ENCODE measurements at regions not wholly inside any gene's neighbourhood (a gene's known extent, or its start where the extent isn't known, plus 50 kb on each side); places are given as distances from the start of the nearest gene placed in this dataset.
A peak's percentile ranks its signal among the peaks of the same experiment; 100 is the strongest.
"Not testable (repeated sequence)": the region's sequence is repeated elsewhere in the genome, so short reads cannot be mapped to it uniquely, and the experiment has no call there.

DNA sequence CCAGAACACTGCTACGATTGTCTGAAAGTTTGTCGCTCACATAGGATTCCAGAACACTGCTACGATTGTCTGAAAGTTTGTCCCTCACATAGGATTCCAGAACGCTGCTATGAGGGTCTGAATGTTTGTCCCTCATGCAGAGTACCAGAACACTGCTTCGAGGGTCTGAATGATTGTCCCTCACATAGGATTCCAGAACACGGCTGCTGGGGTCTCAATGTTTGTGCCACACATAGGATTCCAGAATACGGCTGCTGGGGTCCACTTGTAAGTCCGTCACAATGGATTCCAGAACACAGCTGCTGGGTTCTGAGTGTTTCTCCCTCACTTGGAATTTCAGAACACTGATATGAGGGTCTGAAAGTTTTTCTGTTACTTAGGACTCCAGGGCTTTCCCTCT, 203.3 kb downstream of the FOXD4L6 start:
- TF ChIP-seq POLR2A (IDR thresholded peaks at IDR 0.05; ENCODE audit: low read depth): no peak
- TF ChIP-seq, protein P1, sequence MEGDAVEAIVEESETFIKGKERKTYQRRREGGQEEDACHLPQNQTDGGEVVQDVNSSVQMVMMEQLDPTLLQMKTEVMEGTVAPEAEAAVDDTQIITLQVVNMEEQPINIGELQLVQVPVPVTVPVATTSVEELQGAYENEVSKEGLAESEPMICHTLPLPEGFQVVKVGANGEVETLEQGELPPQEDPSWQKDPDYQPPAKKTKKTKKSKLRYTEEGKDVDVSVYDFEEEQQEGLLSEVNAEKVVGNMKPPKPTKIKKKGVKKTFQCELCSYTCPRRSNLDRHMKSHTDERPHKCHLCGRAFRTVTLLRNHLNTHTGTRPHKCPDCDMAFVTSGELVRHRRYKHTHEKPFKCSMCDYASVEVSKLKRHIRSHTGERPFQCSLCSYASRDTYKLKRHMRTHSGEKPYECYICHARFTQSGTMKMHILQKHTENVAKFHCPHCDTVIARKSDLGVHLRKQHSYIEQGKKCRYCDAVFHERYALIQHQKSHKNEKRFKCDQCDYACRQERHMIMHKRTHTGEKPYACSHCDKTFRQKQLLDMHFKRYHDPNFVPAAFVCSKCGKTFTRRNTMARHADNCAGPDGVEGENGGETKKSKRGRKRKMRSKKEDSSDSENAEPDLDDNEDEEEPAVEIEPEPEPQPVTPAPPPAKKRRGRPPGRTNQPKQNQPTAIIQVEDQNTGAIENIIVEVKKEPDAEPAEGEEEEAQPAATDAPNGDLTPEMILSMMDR (IDR thresholded peaks at IDR 0.05): no peak
- Histone ChIP-seq H3K27ac (replicated peaks in 1 of 4) (no peak overlapping the region), H3K4me1 (no peaks in the 10 kb centered on the region), H3K27me3 (no peaks in the 10 kb centered on the region), H3K4me3 (no peak overlapping the region), H3K36me3 (no peaks in the 10 kb centered on the region), H3K9me3 (peaks cover 5 to 85% (median 78%) of the 10 kb centered on the region in 4 donors)
- 77% methylated on average over 8 of the region's 8 CpGs for WGBS
- peak; percentile 91 for DNase-seq (ENCODE audit: extremely low spot score)
- intact Hi-C loops (cut with DNase I): no loop called here

DNA sequence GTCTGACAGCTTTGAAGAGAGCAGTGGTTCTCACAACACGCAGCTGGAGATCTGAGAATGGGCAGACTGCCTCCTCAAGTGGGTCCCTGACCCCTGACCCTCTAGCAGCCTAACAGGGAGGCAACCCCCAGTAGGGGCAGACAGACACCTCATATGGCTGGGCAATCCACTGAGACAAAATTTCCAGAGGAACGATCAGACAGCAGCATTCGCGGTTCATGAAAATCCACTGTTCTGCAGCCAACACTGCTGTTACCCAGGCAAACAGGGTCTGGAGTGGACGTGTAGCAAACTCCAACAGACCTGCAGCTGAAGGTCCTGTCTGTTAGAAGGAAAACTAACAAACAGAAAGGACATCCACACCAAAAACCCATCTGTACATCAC, 212.1 kb downstream of the FOXD4L6 start:
- peaks cover 17 to 80% (median 79%) of the 10 kb centered on the region in 4 donors for H3K9me3 ChIP-seq
- DNase-seq (ENCODE audit: extremely low spot score); H3K36me3 ChIP-seq; H3K4me1 ChIP-seq; intact Hi-C loops (cut with DNase I); H3K27me3 ChIP-seq; H3K4me3 ChIP-seq; H3K27ac ChIP-seq (replicated peaks in 1 of 4): not testable (repeated sequence)
- WGBS: 70% methylated on average over 5 of the region's 5 CpGs

DNA sequence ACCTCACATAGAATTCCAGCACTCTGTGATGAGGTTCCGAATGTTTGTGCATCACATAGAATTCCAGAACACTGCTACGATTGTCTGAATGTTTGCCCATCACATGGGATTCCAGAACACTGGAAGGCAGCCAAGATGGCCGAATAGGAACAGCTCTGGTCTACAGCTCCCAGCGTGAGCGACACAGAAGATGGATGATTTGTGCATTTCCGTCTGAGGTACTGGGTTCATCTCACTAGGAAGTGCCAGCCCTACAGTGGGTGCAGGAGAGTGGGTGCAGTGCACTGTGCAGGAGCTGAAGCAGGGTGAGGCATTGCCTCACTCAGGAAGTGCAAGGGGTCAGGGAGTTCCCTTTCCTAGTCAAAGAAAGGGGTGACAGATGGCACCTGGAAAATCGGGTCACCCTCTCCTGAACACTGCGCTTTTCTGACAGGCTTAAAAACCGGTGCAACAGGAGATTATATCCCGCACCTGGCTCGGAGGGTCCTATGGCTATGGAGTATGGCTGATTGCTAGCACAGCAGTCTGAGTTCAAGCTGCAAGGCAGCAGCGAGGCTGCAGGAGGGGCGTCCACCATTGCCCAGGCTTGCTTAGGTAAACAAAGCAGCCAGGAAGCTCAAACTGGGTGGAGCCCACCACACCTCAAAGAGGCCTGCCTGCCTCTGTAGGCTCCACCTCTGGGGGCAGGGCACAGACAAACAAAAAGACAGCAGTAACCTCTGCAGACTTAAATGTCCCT, 212.7 kb downstream of the FOXD4L6 start:
- H3K36me3 ChIP-seq; intact Hi-C loops (cut with DNase I); H3K4me3 ChIP-seq; H3K27me3 ChIP-seq; H3K4me1 ChIP-seq; H3K27ac ChIP-seq (replicated peaks in 1 of 4): not testable (repeated sequence)
- 85% methylated on average over 13 of the region's 13 CpGs for WGBS
- peaks cover 17 to 86% (median 82%) of the 10 kb centered on the region in 4 donors for H3K9me3 ChIP-seq
- peak; percentile 88 for DNase-seq (ENCODE audit: extremely low spot score)

DNA sequence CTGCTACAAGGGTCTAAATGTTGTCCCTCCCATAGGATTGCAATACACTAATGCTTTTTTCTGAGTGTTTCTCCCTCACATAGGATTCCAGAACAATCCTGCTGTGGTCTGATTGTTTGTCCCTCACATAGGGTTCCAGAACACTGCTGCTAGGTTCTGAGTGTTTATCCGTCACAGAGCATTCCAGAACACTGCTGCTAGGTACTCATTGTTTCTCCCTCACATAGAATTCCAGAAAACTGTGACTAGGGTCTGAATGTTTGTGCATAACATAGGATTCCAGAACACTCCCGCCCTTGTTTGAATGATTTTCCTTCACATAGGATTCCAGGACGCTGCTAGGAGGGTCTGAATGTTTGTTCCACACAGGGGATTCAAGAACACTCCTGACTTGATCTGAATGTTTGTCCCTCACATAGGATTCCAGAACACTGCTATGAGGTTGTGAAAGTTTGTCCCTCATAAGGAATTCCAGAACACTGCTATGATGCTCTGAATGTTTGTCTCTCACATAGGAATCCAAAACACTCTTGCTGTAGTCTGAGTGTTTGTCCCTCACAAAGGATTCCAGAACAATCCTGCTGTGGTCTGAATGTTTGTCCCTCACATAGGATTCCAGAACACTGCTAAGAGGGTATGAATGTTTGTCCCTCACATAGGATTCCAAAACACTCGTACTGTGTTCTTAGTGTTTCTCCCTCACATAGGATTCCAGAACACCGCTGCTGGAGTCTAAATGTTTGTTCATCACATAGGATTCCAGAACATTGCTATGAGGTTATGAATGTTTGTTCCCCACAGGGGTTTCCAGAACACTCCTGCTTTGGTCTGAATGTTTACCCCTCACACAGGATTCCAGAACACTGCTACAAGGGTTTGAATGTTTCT, 213.5 kb downstream of the FOXD4L6 start:
- Histone ChIP-seq H3K4me3 (no peak overlapping the region), H3K36me3 (peaks cover 0 to 7% (median 0%) of the 10 kb centered on the region in 4 donors), H3K27ac (replicated peaks in 1 of 4) (no peak overlapping the region), H3K4me1 (no peaks in the 10 kb centered on the region), H3K27me3 (no peaks in the 10 kb centered on the region), H3K9me3 (peaks cover 19 to 89% (median 85%) of the 10 kb centered on the region in 4 donors)
- TF ChIP-seq POLR2A (IDR thresholded peaks at IDR 0.05; ENCODE audit: low read depth) (no peak), EP300 (IDR thresholded peaks at IDR 0.05) (no peak), POLR2AphosphoS5 (IDR thresholded peaks at IDR 0.05) (no peak)
- TF ChIP-seq, protein P1 (IDR thresholded peaks at IDR 0.05): no peak
- WGBS: 58% methylated on average over 5 of the region's 5 CpGs
- peak; percentile 92 for DNase-seq (ENCODE audit: extremely low spot score)
- intact Hi-C loops (cut with DNase I): no loop called here

DNA sequence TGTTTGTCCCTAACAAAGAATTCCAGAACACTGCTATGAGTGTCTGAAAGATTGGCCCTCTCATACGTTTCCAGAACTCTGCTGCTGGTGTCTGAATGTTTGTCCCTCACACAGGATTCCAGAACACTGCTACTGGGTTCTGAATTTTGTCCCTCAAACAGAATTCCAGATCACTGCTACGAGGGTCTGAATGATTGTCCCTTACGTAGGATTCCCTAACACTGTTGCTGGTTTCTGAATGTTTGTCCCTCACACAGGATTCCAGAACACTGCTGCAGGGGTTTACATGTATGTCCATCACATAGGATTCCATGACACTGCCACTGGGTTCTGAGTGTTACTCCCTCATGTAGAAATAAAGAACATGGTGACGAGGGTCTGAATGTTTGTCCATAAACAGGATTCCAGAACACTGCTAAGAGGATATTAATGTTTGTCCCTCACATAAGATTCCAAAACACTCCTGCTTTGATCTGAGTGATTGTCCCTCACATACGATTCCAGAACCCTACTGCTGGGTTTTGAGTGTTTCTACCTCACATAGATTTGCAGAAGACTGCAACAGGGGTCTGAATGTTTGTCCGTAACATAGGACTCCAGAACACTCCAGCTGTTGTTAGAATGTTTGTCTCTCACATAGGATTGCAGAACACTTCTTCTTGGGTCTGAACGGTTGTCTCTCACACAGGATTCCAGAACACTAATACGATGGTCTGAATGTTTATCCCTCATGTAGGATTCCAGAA, 214.4 kb downstream of the FOXD4L6 start:
- H3K36me3 ChIP-seq: peaks cover 0 to 7% (median 0%) of the 10 kb centered on the region in 4 donors
- 64% methylated on average over 8 of the region's 8 CpGs for WGBS
- DNase-seq (ENCODE audit: extremely low spot score): peak; percentile 92
- no peak overlapping the region for H3K4me3 ChIP-seq
- no peaks in the 10 kb centered on the region for H3K4me1 ChIP-seq
- no peak overlapping the region for H3K27ac ChIP-seq (replicated peaks in 1 of 4)
- no peak for TF ChIP-seq POLR2A (IDR thresholded peaks at IDR 0.05; ENCODE audit: low read depth)
- TF ChIP-seq, protein P1 (IDR thresholded peaks at IDR 0.05): no peak
- TF ChIP-seq POLR2AphosphoS5 (IDR thresholded peaks at IDR 0.05): no peak
- no peak for TF ChIP-seq EP300 (IDR thresholded peaks at IDR 0.05)
- no peaks in the 10 kb centered on the region for H3K27me3 ChIP-seq
- intact Hi-C loops (cut with DNase I): no loop called here
- peaks cover 26 to 89% (median 85%) of the 10 kb centered on the region in 4 donors for H3K9me3 ChIP-seq

Data from esophagus muscularis mucosa (tissue), 4 donors.